Stomach (tissue), 8 donors: ENCODE measurements at regions not wholly inside any gene's neighbourhood (a gene's known extent, or its start where the extent isn't known, plus 50 kb on each side); places are given as distances from the start of the nearest gene placed in this dataset.

ENCODE experiments used
- DNase-seq, 2 donors: peaks; one replicate each; pipeline versions ENCODE4 v3.0.0 to v3.0.0-alpha.2; 2013 to 2019
- H3K27ac ChIP-seq, 5 donors: fragments of 200-600 bp in 4 of 5; sonication (generic) in 4 of 5; one replicate each; pipeline ENCODE4 v1.5.1; 2013 to 2019; ENCODE audit warnings: mild to moderate bottlenecking in 1 of 5, moderate library complexity in 1 of 5
- H3K27me3 ChIP-seq, 3 donors: fragments of 200-600 bp; sonication (generic); one replicate each; pipeline ENCODE4 v1.5.1; 2017 to 2019; ENCODE audit warnings: mixed run types in 1 of 3
- H3K36me3 ChIP-seq, 4 donors: fragments of 200-600 bp; sonication (generic); 1 replicate in 3 of 4; 2 replicates in 1 of 4; pipeline ENCODE4 v1.5.1; 2016 to 2019
- H3K4me1 ChIP-seq, 4 donors: fragments of 200-600 bp; sonication (generic); one replicate each; pipeline ENCODE4 v1.5.1; 2016 to 2019
- H3K4me3 ChIP-seq, 4 donors: fragments of 200-600 bp; sonication (generic) in 3 of 4; one replicate each; pipeline ENCODE4 v1.5.1; 2016 to 2019; ENCODE audit warnings: mild to moderate bottlenecking in 1 of 4
- H3K9me3 ChIP-seq, 4 donors: fragments of 200-600 bp; sonication (generic); one replicate each; pipeline ENCODE4 v1.5.1; 2016 to 2019
- CTCF ChIP-seq, 7 experiments: fragments of 450-650 bp in 4 of 7; fragments of 200-600 bp in 3 of 7; sonication (generic) in 3 of 7; IDR thresholded peaks; one replicate each; pipeline ENCODE4 v1.5.1; 2016 to 2019; ENCODE audit warnings: antibody characterized with exemption in 7 of 7, control low read depth in 2 of 7, mild to moderate bottlenecking in 1 of 7
- EP300 ChIP-seq: sonication (generic); formaldehyde crosslinking; IDR thresholded peaks from one replicate; pipeline ENCODE4 v1.6.1; 2017; ENCODE audit warnings: antibody characterized with exemption
- POLR2A ChIP-seq, 4 donors: fragments of 450-650 bp; IDR thresholded peaks; one replicate each; pipeline ENCODE4 v1.6.1; 2016; ENCODE audit warnings: antibody characterized with exemption in 4 of 4, control low read depth in 2 of 4, mild to moderate bottlenecking in 1 of 4, moderate library complexity in 1 of 4
- POLR2AphosphoS5 ChIP-seq, 3 donors: sonication (generic); formaldehyde crosslinking; IDR thresholded peaks; one replicate each; pipeline ENCODE4 v1.6.1; 2016; ENCODE audit warnings: antibody characterized with exemption in 3 of 3
- WGBS, 5 donors: extraction: QIAGEN DNeasy Blood & Tissue Kit in 3 of 5; methylation state at CpG; one replicate each; pipeline versions ENCODE4 v1.1.5 to v1.1.7; 2013 to 2018; 5-methylcytosine and 5-hydroxymethylcytosine counted together
- intact Hi-C: fragments of 100-400 bp; cut with DNase I; formaldehyde crosslinking; loops from one replicate; pipeline ENCODE4 v1.15.1; 2023; ENCODE audit warnings: low total_unique reads
- donor health status: healthy with polysubstance abuse.
- donor health status: Bipolar disorder and iron deficiency.
- donor health status: healthy.

- 10 to 60% (median 14%) methylated on average over 1 of the region's 1 CpG for whole genome bisulfite sequencing, 5 donors
- Histone ChIP-seq H3K27me3 (no peaks in the 10 kb centered on the region), H3K27ac (no peak overlapping the region), H3K36me3 (no peaks in the 10 kb centered on the region), H3K4me1 (no peaks in the 10 kb centered on the region), H3K9me3 (no peaks in the 10 kb centered on the region), H3K4me3 (no peak overlapping the region)
- intact Hi-C loops: no loop called here
- TF ChIP-seq POLR2A (IDR thresholded peaks at IDR 0.05) (no peak), POLR2AphosphoS5 (IDR thresholded peaks at IDR 0.05) (no peak), EP300 (no peak), CTCF (IDR thresholded peaks at IDR 0.05) (no peak)
- DNase-seq: peak; percentile 28 to 71
These were observed 60.7 kb upstream of the RFXAP start for GRCh38 chr13:36758345-36758744.

GRCh38 chr13:36763126-36763722 lies 55.8 kb upstream of the RFXAP start:
- Histone ChIP-seq H3K27me3 (no peaks in the 10 kb centered on the region), H3K27ac (no peak overlapping the region), H3K4me1 (no peaks in the 10 kb centered on the region), H3K36me3 (no peaks in the 10 kb centered on the region), H3K9me3 (peaks cover 0 to 16% (median 5%) of the 10 kb centered on the region in 4 donors), H3K4me3 (no peak overlapping the region)
- TF ChIP-seq CTCF (IDR thresholded peaks at IDR 0.05) (no peak), EP300 (no peak), POLR2A (IDR thresholded peaks at IDR 0.05) (no peak), POLR2AphosphoS5 (IDR thresholded peaks at IDR 0.05) (no peak)
- peak in 1 of 2 donors; percentile 16 for DNase-seq
- WGBS, 5 donors: 74 to 81% (median 79%) methylated on average over 5 of the region's 5 CpGs
- intact Hi-C loops: no loop called here

GRCh38 chr13:36764536-36764935 lies 54.5 kb upstream of the RFXAP start:
- H3K4me3 ChIP-seq: no peak overlapping the region
- no peak overlapping the region for H3K27ac ChIP-seq
- no peaks in the 10 kb centered on the region for H3K36me3 ChIP-seq
- WGBS, 5 donors: 60 to 79% (median 76%) methylated on average over 3 of the region's 3 CpGs
- no peak for DNase-seq
- peaks cover 0 to 16% (median 5%) of the 10 kb centered on the region in 4 donors for H3K9me3 ChIP-seq
- no peaks in the 10 kb centered on the region for H3K27me3 ChIP-seq
- no peak for TF ChIP-seq EP300
- no peak for TF ChIP-seq POLR2A (IDR thresholded peaks at IDR 0.05)
- no peak for TF ChIP-seq CTCF (IDR thresholded peaks at IDR 0.05)
- TF ChIP-seq POLR2AphosphoS5 (IDR thresholded peaks at IDR 0.05): no peak
- no peaks in the 10 kb centered on the region for H3K4me1 ChIP-seq
- intact Hi-C loops: no loop called here

- H3K9me3 ChIP-seq: peaks cover 0 to 16% (median 5%) of the 10 kb centered on the region in 4 donors
- WGBS, 5 donors: 0 to 84% (median 47%) methylated on average over 1 of the region's 1 CpG
- TF ChIP-seq POLR2AphosphoS5 (IDR thresholded peaks at IDR 0.05) (no peak), CTCF (IDR thresholded peaks at IDR 0.05) (no peak), EP300 (no peak), POLR2A (IDR thresholded peaks at IDR 0.05) (no peak)
- no peak overlapping the region for H3K4me3 ChIP-seq
- intact Hi-C loops: no loop called here
- no peaks in the 10 kb centered on the region for H3K4me1 ChIP-seq
- no peaks in the 10 kb centered on the region for H3K36me3 ChIP-seq
- no peak overlapping the region for H3K27ac ChIP-seq
- DNase-seq: no peak
- H3K27me3 ChIP-seq: no peaks in the 10 kb centered on the region
These were observed 54.1 kb upstream of the RFXAP start for GRCh38 chr13:36764957-36765356.
